Fibroblast of lung (primary cell): ENCODE measurements at regions not wholly inside any gene's neighbourhood (a gene's known extent, or its start where the extent isn't known, plus 50 kb on each side); places are given as distances from the start of the nearest gene placed in this dataset.

Experiments
- CTCF ChIP-seq, 2 donors: IDR thresholded peaks in 1 of 2; conservative IDR thresholded peaks in 1 of 2; 1 replicate in 1 of 2; 2 replicates in 1 of 2; pipeline ENCODE4 v1.5.1; 2011 to 2012; ENCODE audit warnings: low read length in 2 of 2, control low read depth in 1 of 2, inconsistent platforms in 1 of 2, low read depth in 1 of 2, mild to moderate bottlenecking in 1 of 2
- EZH2 ChIP-seq: IDR thresholded peaks from 2 replicates; pipeline ENCODE4 v1.5.1; 2012; ENCODE audit warnings: low read length, control low read depth, mild to moderate bottlenecking; ENCODE audit errors: missing control alignments

GRCh38 chr18:79582978-79583377 is 96.6 kb upstream of the CTDP1 start:
- TF ChIP-seq CTCF (conservative IDR thresholded peaks at IDR 0.05 in 1 of 2, IDR thresholded peaks at IDR 0.05 in 1 of 2; ENCODE audit: low read depth in 1 of 2, low read length in 2 of 2) (no peak), EZH2 (no peak)
